ENCODE measurements at regions not wholly inside any gene's neighbourhood (a gene's known extent, or its start where the extent isn't known, plus 50 kb on each side); places are given as distances from the start of the nearest gene placed in this dataset.

GRCh38 chr9:99731950-99732349 is 89.7 kb upstream of the NR4A3 start:
- FAIRE-seq (no peak), DNase-seq (ENCODE audit: low read depth in 1 of 2, low spot score in 2 of 2) (no peak)
- no peak overlapping the region for H3K18ac ChIP-seq (ENCODE audit: extremely low read depth, low read length)
- H3K23ac ChIP-seq (ENCODE audit: insufficient read length): no peak overlapping the region
- H3K4me3 ChIP-seq (ENCODE audit: extremely low read depth in 1 of 4, insufficient read depth in 2 of 4, low read depth in 3 of 4, low read length in 4 of 4): no peak overlapping the region
- H2AFZ ChIP-seq (ENCODE audit: low read length): no peak overlapping the region
- no peak overlapping the region for H2BK20ac ChIP-seq (ENCODE audit: low read length)
- H3K14ac ChIP-seq (ENCODE audit: insufficient read length): no peak overlapping the region
- CTCF ChIA-PET (ENCODE audit: partially characterized antibody): interaction anchor here (0.6 to 1.2 kb wide), 6 partner anchors 10 to 500 kb away, joined by 3 to 4 read pairs (median 3); no protein-coding TSS in a partner anchor
- no peak overlapping the region for H4K91ac ChIP-seq (replicated peaks; ENCODE audit: insufficient read length, low read length)
- no peaks in the 10 kb centered on the region for H4K20me1 ChIP-seq (replicated peaks in 1 of 2; ENCODE audit: control insufficient read depth in 1 of 2, insufficient read depth in 2 of 2, low read length in 2 of 2)
- H4K5ac ChIP-seq (ENCODE audit: insufficient read length, low read depth, low read length): no peak overlapping the region
- no peaks in the 10 kb centered on the region for H3K79me2 ChIP-seq (ENCODE audit: control insufficient read depth in 1 of 2, insufficient read depth in 2 of 2, low read length in 2 of 2)
- no peaks in the 10 kb centered on the region for H3K36me3 ChIP-seq (ENCODE audit: control insufficient read depth in 2 of 4, insufficient read depth in 4 of 4, low read length in 3 of 4)
- H3K9me3 ChIP-seq (ENCODE audit: insufficient read depth in 2 of 2, low read depth in 1 of 2, low read length in 1 of 2): no peaks in the 10 kb centered on the region
- no peak overlapping the region for H3K4ac ChIP-seq (replicated peaks; ENCODE audit: insufficient read length, low read depth, low read length)
- no peak overlapping the region for H3K9ac ChIP-seq (replicated peaks in 1 of 4; ENCODE audit: extremely low read depth in 1 of 4, low read depth in 3 of 4, low read length in 3 of 4)
- H2BK15ac ChIP-seq (ENCODE audit: low read length): no peak overlapping the region
- no peaks in the 10 kb centered on the region for H3K79me1 ChIP-seq (ENCODE audit: low read depth, low read length)
- no peak overlapping the region for H3K56ac ChIP-seq (replicated peaks; ENCODE audit: insufficient read length, low read depth, low read length)
- H2BK120ac ChIP-seq (replicated peaks; ENCODE audit: low read depth, low read length): no peak overlapping the region
- POLR2A ChIA-PET (ENCODE audit: partially characterized antibody): interaction anchor here (0.6 kb wide), 1 partner anchor 283 kb away, joined by 5 read pairs; no protein-coding TSS in a partner anchor
- H3K4me2 ChIP-seq (ENCODE audit: insufficient read depth in 1 of 2, low read depth in 2 of 2, low read length in 2 of 2): no peak overlapping the region
- H3K27me3 ChIP-seq (replicated peaks in 1 of 4; ENCODE audit: control insufficient read depth in 3 of 4, extremely low read depth in 1 of 4, insufficient read depth in 3 of 4, low read length in 3 of 4): no peaks in the 10 kb centered on the region
- WGBS, 2 experiments (ENCODE audit: extremely low coverage in 1 of 2, insufficient coverage in 1 of 2, insufficient read length in 1 of 2, insufficient replicate concordance in 2 of 2, low coverage in 1 of 2, low lambda C conversion rate in 2 of 2, missing lambda C conversion rate in 1 of 2): 64% methylated on average over 2 of the region's 2 CpGs; no CpG with 5 or more reads in 1 of the 2 experiments
- no peaks in the 10 kb centered on the region; the same call in 1 of the 2 replicates for H3K23me2 ChIP-seq (ENCODE audit: low read depth, low read length)
- H4K8ac ChIP-seq (ENCODE audit: extremely low read depth, insufficient read depth, low read length): no peak overlapping the region
- H2BK5ac ChIP-seq (ENCODE audit: low read depth, low read length): no peak overlapping the region
- no peaks in the 10 kb centered on the region for H3K4me1 ChIP-seq (replicated peaks in 1 of 4; ENCODE audit: control insufficient read depth in 3 of 4, insufficient read depth in 4 of 4, low read length in 3 of 4)
- no peak overlapping the region for H3K27ac ChIP-seq (ENCODE audit: low read depth, low read length)
- H2BK12ac ChIP-seq (ENCODE audit: low read depth, low read length): no peak overlapping the region
- no peak overlapping the region for H2AK5ac ChIP-seq (ENCODE audit: low read depth, low read length)
- TF ChIP-seq SIRT6 (IDR thresholded peaks at IDR 0.05; ENCODE audit: low read length) (no peak), EGR1 (IDR thresholded peaks at IDR 0.05; ENCODE audit: borderline replicate concordance, low read depth, low read length) (no peak), TEAD4 (IDR thresholded peaks at IDR 0.05; ENCODE audit: low read depth, low read length) (no peak), RAD21 (IDR thresholded peaks at IDR 0.05 in 1 of 2, conservative IDR thresholded peaks at IDR 0.05 in 1 of 2; ENCODE audit: low read depth in 2 of 2, low read length in 2 of 2) (peak in 1 of 2 experiments; percentile 3; a peak in 2 of 4 replicates), KDM5A (IDR thresholded peaks at IDR 0.05; ENCODE audit: low read length) (no peak), KDM4A (IDR thresholded peaks at IDR 0.05; ENCODE audit: low read depth, low read length, severe bottlenecking) (no peak), CBX5 (IDR thresholded peaks at IDR 0.05; ENCODE audit: low read depth, low read length) (no peak), JUND (IDR thresholded peaks at IDR 0.05; ENCODE audit: low read length) (no peak), SP2 (IDR thresholded peaks at IDR 0.05; ENCODE audit: low read length) (no peak), CTCF (IDR thresholded peaks at IDR 0.05; ENCODE audit: control extremely low read depth in 1 of 3, insufficient read depth in 1 of 3, low read depth in 1 of 3, low read length in 3 of 3) (peak in 2 of 3 experiments; percentile 8 to 34; a peak in 2 of 4 replicates), KDM1A (IDR thresholded peaks at IDR 0.05; ENCODE audit: borderline replicate concordance, low read length) (no peak), RXRA (IDR thresholded peaks at IDR 0.05; ENCODE audit: insufficient read depth, low read depth, low read length) (no peak)
